ENCODE measurements at regions not wholly inside any gene's neighbourhood (a gene's known extent, or its start where the extent isn't known, plus 50 kb on each side); places are given as distances from the start of the nearest gene placed in this dataset.
"Not testable (repeated sequence)": the region's sequence is repeated elsewhere in the genome, so short reads cannot be mapped to it uniquely, and the experiment has no call there.

- DNase-seq (ENCODE audit: low read depth, low spot score), result no peak
Measured at GRCh38 chr4:27931584-27931983, 1070.9 kb downstream of the STIM2 start.

GRCh38 chr4:27934871-27935270, 1074.2 kb downstream of the STIM2 start:
- no peak for DNase-seq (ENCODE audit: low read depth, low spot score)

- no peak for DNase-seq (ENCODE audit: low read depth, low spot score)
Measured at GRCh38 chr4:27946799-27947198, 1086.2 kb downstream of the STIM2 start.

GRCh38 chr4:27947302-27947701, 1086.7 kb downstream of the STIM2 start:
- DNase-seq (ENCODE audit: low read depth, low spot score), result no peak

- DNase-seq (ENCODE audit: low read depth, low spot score), result no peak
Measured at GRCh38 chr4:27964095-27964494, 1103.5 kb downstream of the STIM2 start.

- no peak for DNase-seq (ENCODE audit: low read depth, low spot score)
Measured at GRCh38 chr4:27966664-27967063, 1106.0 kb downstream of the STIM2 start.

- no peak for DNase-seq (ENCODE audit: low read depth, low spot score)
Measured at GRCh38 chr4:27973056-27973455, 1112.4 kb downstream of the STIM2 start.

- DNase-seq (ENCODE audit: low read depth, low spot score), result no peak
Measured at GRCh38 chr4:27973700-27974099, 1113.1 kb downstream of the STIM2 start.

GRCh38 chr4:27974339-27974738, 1113.7 kb downstream of the STIM2 start:
- no peak for DNase-seq (ENCODE audit: low read depth, low spot score)

- not testable (repeated sequence) for DNase-seq (ENCODE audit: low read depth, low spot score)
Measured at GRCh38 chr4:27974881-27975280, 1114.2 kb downstream of the STIM2 start.

GRCh38 chr4:27978427-27979109, 1117.9 kb downstream of the STIM2 start:
- DNase-seq (ENCODE audit: low read depth, low spot score), result not testable (repeated sequence)

- DNase-seq (ENCODE audit: low read depth, low spot score), result no peak
Measured at GRCh38 chr4:27985522-27985921, 1124.9 kb downstream of the STIM2 start.

- DNase-seq (ENCODE audit: low read depth, low spot score), result no peak
Measured at GRCh38 chr4:27986476-27986875, 1125.8 kb downstream of the STIM2 start.

- no peak for DNase-seq (ENCODE audit: low read depth, low spot score)
Measured at GRCh38 chr4:28001698-28002097, 1141.1 kb downstream of the STIM2 start.

GRCh38 chr4:28004520-28004919, 1143.9 kb downstream of the STIM2 start:
- DNase-seq (ENCODE audit: low read depth, low spot score), result no peak

GRCh38 chr4:28006021-28006420, 1145.4 kb downstream of the STIM2 start:
- no peak for DNase-seq (ENCODE audit: low read depth, low spot score)

- DNase-seq (ENCODE audit: low read depth, low spot score), result no peak
Measured at GRCh38 chr4:28007693-28008092, 1147.1 kb downstream of the STIM2 start.

GRCh38 chr4:28009541-28009940, 1148.9 kb downstream of the STIM2 start:
- no peak for DNase-seq (ENCODE audit: low read depth, low spot score)

- DNase-seq (ENCODE audit: low read depth, low spot score), result no peak
Measured at GRCh38 chr4:28010577-28011240, 1150.1 kb downstream of the STIM2 start.

GRCh38 chr4:28014469-28014868, 1153.8 kb downstream of the STIM2 start:
- DNase-seq (ENCODE audit: low read depth, low spot score), result no peak

GRCh38 chr4:28015996-28016395, 1155.4 kb downstream of the STIM2 start:
- no peak for DNase-seq (ENCODE audit: low read depth, low spot score)

GRCh38 chr4:28038253-28038652, 1177.6 kb downstream of the STIM2 start:
- DNase-seq (ENCODE audit: low read depth, low spot score), result not testable (repeated sequence)

GRCh38 chr4:28062562-28062961, 1201.9 kb downstream of the STIM2 start:
- no peak for DNase-seq (ENCODE audit: low read depth, low spot score)

All from pulmonary artery endothelial cell (primary cell).